DMS53 (cell line): ENCODE measurements at regions not wholly inside any gene's neighbourhood (a gene's known extent, or its start where the extent isn't known, plus 50 kb on each side); places are given as distances from the start of the nearest gene placed in this dataset.

Source experiments
- DNase-seq: peaks from one replicate; lab custom pipeline; 2025; lab: John Stamatoyannopoulos, UW

DNA sequence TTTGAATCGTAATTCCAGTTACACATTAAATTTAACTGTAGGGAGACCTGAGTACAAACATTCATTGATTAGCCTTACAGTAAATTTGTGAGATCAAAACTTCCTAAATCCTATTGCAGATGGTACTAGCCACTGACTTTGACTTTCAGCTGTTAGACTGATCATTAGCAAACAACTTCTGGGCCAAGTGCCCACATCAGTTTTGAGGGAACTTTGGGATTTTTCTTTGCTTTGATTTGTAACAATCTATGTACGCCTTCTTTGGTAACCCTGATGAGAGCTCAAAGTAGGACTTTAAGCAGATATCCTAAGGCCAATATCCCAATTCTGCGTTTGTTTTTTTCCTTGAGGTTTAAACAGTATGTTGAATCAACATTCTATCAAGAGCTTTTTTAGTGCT lies 131.5 kb downstream of the DLEU7 start:
- DNase-seq = no peak

GRCh38 chr13:50712456-50712855 lies 131.0 kb downstream of the DLEU7 start:
- DNase-seq = no peak

GRCh38 chr13:50712881-50713280 lies 130.6 kb downstream of the DLEU7 start:
- DNase-seq = no peak

GRCh38 chr13:50713523-50714248 lies 129.8 kb downstream of the DLEU7 start:
- DNase-seq = no peak

- DNase-seq = no peak
Measured at GRCh38 chr13:50714891-50715290, 128.6 kb downstream of the DLEU7 start.

DNA sequence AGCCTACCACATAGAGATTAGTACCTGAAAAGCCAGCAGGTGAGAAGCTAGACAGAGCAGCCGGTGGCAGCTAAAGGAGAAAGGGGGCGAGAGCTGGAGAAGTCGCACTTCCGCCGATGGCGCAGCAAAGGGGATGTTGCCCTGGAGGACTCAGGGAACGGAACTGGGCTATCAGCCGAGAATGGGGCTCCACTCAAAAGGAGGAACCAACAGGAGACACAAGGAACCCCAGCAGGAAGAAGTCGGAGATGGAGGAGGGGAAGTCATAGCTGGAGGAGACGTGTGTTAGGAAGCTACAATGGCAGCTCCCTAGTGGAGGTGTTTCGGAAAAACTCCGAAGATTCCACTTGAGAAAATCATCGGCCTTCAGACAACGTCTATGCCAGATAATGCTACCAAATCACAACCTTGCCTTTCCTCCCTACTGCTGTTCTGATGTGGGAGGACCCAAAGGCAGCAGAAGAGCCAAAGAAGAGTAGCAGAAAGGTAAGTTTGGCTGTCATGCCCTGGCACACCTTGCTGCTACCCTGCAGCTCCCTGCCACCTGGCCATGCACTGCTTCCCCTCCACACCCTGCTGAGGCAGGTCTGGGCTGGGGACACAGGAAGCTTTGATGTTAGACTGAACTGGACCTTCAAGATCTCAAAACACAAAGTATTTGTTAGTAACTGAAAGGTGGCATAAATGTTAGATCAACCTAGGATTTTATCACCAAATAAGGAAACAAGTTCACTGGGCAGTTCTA lies 127.9 kb downstream of the DLEU7 start:
- no peak for DNase-seq

DNA sequence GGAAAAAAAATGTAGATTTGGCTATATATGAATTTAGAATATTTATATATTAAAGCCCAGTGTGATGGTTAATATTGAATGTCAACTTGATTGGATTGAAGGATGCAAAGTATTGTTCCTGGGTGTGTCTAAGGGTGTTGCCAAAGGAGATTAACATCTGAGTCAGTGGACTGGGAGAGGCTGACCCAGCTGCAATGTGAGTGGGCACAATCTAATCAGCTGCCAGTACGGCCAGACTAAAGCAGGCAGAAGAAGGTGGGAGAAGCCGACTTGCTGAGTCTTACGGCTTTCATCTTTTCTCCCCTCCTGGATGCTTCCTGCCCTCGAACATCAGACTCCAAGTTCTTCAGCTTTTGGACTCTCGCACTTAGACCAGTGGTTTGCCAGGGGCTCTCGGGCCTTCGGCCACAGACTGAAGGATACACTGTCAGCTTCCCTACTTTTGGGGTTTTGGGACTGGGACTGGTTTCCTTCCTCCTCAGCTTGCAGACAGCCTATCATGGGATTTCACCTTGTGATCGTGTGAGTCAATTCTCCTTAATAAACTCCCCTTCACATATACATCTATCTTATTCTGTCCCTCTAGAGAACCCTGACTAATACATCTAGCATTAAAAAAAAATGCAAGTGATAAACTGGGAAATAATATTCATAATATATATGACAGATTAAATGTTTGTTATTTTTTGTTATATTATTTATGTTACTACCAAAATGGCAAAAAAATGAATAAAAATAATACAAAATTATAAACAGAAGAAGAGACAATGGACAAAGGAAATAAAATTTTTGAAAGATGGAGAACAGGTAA lies 122.4 kb downstream of the DLEU7 start:
- no peak for DNase-seq

GRCh38 chr13:50721672-50721992 lies 121.9 kb downstream of the DLEU7 start:
- DNase-seq = no peak

GRCh38 chr13:50722440-50723125 lies 120.9 kb downstream of the DLEU7 start:
- DNase-seq = no peak

DNA sequence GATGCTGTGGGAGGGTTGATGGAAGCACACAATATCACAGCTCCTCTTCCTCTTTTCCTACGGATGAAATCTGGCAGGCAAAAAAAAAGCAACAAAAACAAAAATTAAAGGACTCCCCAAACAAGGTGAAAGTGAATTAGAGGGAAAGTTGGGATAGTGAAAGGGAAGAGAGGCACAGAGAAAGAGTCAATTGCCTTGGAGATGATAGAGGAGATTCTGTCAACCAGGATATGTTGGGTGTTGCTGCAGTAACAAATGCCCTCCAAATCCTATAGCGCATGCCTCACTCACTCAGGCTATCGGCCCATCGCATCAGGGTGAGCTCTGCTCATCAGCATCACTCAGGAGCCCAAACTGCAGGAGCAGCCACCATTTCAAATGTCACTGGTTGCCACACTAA lies 119.1 kb downstream of the DLEU7 start:
- no peak for DNase-seq

GRCh38 chr13:50724913-50725312 lies 118.6 kb downstream of the DLEU7 start:
- DNase-seq = no peak

DNA sequence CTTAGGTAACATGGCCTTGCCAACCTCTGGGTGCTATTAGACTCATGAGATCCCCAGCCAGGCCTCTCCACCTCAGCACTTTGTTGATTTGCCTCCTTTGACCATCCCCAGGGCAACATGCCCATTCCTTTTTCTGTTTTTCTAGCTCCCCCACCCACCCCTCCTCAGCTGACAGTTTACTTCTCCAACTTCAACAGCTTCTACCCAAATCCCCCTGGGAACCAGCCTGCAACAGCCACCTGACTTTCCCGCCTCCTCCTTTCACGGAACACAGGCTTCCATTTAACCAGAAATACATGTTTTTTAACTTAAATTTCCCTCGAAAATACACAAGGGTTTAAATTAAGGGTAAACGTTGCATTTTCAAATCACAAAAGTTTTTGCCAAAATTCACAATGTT lies 117.3 kb downstream of the DLEU7 start:
- no peak for DNase-seq

DNA sequence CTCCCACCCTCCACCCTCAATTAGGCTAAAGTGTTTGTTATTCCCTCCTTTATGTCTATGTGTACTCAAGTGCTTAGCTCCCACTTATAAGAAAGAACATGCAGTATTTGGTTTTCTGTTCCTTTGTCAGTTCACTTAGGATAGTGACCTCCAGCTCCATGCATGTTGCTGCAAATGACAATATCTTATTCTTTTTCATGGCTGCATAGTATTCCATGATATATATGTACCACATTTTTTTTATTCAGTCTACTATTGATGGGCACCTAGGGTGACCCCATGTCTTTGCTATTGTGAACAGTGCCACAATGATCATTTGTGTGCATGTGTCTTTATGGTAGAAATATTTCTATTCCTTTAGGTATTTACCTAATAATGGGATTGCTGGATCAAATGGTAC lies 114.3 kb downstream of the DLEU7 start:
- DNase-seq = no peak

GRCh38 chr13:50730496-50731351 lies 112.8 kb downstream of the DLEU7 start:
- no peak for DNase-seq

GRCh38 chr13:50731400-50731799 lies 112.1 kb downstream of the DLEU7 start:
- DNase-seq = peak; percentile 43

- no peak for DNase-seq
Measured at GRCh38 chr13:50732712-50733111, 110.8 kb downstream of the DLEU7 start.

DNA sequence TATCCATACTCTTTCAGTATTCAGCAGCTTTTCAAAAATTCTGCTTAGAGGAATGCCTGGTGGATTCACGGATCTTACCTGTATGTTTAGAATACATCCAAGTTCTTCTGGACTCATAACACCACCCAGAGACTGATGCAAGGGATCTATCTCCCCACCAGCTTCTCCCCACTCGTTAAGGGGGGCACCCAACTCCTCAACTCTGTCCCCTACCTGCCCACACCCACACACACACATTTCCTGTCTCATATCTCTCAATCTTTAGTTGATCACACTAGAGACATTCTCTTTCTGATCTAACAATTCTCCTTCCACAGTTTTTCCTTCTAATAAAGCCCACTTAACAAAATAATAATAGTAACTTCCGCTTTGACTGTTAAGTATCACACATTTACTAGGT lies 110.1 kb downstream of the DLEU7 start:
- no peak for DNase-seq

- no peak for DNase-seq
Measured at GRCh38 chr13:50735071-50735470, 108.4 kb downstream of the DLEU7 start.

DNA sequence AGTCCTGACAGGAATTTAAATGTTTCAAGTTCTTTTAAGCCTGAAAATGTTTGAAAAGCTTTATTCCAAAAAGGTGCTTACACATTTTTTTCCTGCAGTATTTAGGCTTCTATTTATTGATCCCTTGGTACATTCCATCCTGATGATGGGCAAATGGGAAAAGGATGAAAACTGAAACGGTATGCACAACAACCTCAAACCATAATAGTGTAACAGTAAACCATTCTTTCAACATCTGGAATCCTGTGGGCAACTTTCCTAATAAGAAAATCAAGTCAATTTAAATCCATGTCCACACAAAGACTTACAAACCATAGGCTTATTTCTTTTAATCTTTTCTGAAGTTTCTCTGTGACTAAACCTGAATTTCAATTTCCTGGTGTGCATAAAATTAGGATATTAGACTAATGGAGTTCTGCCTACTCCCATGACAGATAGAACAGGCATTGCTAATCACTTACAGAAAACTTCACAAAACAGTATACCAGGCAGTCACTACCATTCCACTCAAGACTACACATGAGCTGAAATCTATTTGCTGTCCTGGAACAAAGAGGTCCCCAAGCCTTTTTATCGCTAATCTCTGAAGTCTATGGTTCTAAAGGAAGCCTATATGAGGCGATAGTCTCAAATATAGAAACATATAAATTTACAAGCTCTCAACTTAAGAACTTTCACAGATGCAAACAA lies 103.3 kb downstream of the DLEU7 start:
- no peak for DNase-seq

- DNase-seq = no peak
Measured at GRCh38 chr13:50742353-50742752, 101.1 kb downstream of the DLEU7 start.

- DNase-seq = no peak
Measured at GRCh38 chr13:50742968-50743367, 100.5 kb downstream of the DLEU7 start.
